AG10803 (cell line): ENCODE measurements at regions not wholly inside any gene's neighbourhood (a gene's known extent, or its start where the extent isn't known, plus 50 kb on each side); places are given as distances from the start of the nearest gene placed in this dataset.

Experiments used
- DNase-seq: peaks from one replicate; pipeline ENCODE4 v3.0.0; 2010; ENCODE audit warnings: low read depth
- H3K4me3 ChIP-seq: 2 replicates; pipeline ENCODE4 v1.5.1; 2011; ENCODE audit warnings: mild to moderate bottlenecking, low read length, control low read depth
- CTCF ChIP-seq: conservative IDR thresholded peaks from 2 replicates; pipeline ENCODE4 v1.5.1; 2011; ENCODE audit warnings: mild to moderate bottlenecking, low read length, control low read depth, inconsistent platforms

DNA sequence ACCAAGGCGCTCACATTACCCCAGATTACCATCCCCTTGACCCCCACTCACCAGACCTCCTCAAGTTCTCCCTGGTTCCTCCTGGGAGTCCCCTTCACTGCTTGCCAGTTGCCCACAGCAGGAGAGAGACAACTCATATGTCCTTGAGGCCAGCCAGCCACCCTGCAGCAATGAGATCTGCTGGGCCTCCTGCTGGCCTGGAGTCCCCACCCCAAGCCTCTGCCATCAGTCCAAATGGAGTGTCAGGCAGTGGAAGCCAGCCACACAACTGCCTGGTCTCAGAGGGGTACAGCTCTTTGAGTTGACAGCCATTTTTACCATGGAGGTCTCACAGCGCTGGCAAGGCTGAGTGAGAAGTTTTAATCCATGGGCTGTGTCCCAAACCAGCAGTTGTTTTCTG lies 53.0 kb upstream of the EXOC4 start:
- no peak for TF ChIP-seq CTCF
- H3K4me3 ChIP-seq, result no peak overlapping the region
- no peak for DNase-seq

DNA sequence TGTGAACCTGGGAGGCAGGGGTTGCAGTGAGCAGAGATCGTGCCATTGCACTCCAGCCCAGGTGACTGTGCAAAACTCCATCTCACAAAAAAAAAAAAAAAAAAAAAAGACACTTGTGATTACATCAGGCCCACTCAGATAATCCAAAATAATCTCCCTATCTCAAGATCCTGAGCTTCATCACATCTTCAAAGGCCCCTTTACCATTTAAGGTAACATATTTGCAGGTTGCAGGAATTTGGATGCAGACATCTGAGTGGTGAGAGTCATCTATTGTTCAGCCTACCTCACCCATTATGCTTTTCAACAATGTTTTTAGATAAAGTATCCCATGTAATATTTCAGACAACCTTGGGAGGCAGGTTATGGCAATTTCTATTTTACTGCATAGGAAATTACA lies 51.4 kb upstream of the EXOC4 start:
- H3K4me3 ChIP-seq, result no peak overlapping the region
- TF ChIP-seq CTCF, result no peak
- DNase-seq, result no peak

DNA sequence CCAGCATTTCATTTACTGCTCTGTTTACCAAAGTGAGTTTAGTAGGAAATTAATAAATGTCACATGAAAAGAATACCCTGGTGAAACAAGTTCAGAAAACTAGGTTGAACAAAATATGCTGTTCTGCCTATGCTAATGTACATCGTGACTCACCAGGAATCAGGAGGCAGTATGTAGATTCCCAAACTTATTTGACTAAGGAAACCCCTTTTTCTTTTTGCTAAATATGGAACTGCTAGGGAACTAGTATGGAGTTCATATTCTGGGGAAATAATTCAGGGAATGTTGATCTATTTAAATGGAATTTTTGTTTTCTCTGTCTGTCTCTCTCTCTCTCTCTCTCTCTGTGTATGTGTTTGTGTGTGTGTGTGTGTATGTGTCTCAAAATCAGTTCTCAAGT lies 49.9 kb upstream of the EXOC4 start:
- no peak overlapping the region for H3K4me3 ChIP-seq
- TF ChIP-seq CTCF, result no peak
- no peak for DNase-seq
